HepG2 (cell line): ENCODE measurements at regions not wholly inside any gene's neighbourhood (a gene's known extent, or its start where the extent isn't known, plus 50 kb on each side); places are given as distances from the start of the nearest gene placed in this dataset.

Source experiments
- HOXA5 ChIP-seq: sonication (generic); formaldehyde crosslinking; IDR thresholded peaks from 2 replicates; pipeline ENCODE4 v1.4.0; 2020; ENCODE audit warnings: missing genetic modification reagents
- ZNF792 ChIP-seq: IDR thresholded peaks from 2 replicates; pipeline ENCODE4 v1.6.1; 2016
- TF ChIP-seq, protein P1 (sequence below): sonication (generic); formaldehyde crosslinking; IDR thresholded peaks from 2 replicates; pipeline ENCODE4 v1.5.0; 2020; ENCODE audit warnings: mild to moderate bottlenecking, missing genetic modification reagents, borderline replicate concordance
- TF ChIP-seq, protein P2 (sequence below): IDR thresholded peaks from 2 replicates; pipeline ENCODE4 v1.6.1; 2012; ENCODE audit warnings: inconsistent platforms

DNA sequence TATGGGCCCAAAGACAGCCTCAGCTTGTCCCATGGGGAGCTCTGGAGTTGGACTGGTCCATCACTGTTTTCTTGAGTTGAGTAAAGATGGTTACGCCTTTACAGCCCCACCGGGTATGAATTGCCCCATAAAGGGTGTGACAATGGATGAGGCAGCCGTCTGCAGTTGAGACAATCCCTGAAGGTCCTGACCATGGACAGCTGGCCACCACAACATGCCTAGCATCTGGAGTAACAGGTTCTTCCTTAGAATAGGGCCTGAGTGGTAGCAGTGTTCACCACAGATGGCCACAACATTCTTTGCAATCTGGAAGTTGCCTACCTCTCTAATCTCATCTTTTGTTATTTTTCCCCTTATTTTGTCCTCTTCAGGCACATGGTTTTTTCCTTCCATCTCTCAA lies 51.5 kb upstream of the HS3ST2 start:
- TF ChIP-seq, protein P1, sequence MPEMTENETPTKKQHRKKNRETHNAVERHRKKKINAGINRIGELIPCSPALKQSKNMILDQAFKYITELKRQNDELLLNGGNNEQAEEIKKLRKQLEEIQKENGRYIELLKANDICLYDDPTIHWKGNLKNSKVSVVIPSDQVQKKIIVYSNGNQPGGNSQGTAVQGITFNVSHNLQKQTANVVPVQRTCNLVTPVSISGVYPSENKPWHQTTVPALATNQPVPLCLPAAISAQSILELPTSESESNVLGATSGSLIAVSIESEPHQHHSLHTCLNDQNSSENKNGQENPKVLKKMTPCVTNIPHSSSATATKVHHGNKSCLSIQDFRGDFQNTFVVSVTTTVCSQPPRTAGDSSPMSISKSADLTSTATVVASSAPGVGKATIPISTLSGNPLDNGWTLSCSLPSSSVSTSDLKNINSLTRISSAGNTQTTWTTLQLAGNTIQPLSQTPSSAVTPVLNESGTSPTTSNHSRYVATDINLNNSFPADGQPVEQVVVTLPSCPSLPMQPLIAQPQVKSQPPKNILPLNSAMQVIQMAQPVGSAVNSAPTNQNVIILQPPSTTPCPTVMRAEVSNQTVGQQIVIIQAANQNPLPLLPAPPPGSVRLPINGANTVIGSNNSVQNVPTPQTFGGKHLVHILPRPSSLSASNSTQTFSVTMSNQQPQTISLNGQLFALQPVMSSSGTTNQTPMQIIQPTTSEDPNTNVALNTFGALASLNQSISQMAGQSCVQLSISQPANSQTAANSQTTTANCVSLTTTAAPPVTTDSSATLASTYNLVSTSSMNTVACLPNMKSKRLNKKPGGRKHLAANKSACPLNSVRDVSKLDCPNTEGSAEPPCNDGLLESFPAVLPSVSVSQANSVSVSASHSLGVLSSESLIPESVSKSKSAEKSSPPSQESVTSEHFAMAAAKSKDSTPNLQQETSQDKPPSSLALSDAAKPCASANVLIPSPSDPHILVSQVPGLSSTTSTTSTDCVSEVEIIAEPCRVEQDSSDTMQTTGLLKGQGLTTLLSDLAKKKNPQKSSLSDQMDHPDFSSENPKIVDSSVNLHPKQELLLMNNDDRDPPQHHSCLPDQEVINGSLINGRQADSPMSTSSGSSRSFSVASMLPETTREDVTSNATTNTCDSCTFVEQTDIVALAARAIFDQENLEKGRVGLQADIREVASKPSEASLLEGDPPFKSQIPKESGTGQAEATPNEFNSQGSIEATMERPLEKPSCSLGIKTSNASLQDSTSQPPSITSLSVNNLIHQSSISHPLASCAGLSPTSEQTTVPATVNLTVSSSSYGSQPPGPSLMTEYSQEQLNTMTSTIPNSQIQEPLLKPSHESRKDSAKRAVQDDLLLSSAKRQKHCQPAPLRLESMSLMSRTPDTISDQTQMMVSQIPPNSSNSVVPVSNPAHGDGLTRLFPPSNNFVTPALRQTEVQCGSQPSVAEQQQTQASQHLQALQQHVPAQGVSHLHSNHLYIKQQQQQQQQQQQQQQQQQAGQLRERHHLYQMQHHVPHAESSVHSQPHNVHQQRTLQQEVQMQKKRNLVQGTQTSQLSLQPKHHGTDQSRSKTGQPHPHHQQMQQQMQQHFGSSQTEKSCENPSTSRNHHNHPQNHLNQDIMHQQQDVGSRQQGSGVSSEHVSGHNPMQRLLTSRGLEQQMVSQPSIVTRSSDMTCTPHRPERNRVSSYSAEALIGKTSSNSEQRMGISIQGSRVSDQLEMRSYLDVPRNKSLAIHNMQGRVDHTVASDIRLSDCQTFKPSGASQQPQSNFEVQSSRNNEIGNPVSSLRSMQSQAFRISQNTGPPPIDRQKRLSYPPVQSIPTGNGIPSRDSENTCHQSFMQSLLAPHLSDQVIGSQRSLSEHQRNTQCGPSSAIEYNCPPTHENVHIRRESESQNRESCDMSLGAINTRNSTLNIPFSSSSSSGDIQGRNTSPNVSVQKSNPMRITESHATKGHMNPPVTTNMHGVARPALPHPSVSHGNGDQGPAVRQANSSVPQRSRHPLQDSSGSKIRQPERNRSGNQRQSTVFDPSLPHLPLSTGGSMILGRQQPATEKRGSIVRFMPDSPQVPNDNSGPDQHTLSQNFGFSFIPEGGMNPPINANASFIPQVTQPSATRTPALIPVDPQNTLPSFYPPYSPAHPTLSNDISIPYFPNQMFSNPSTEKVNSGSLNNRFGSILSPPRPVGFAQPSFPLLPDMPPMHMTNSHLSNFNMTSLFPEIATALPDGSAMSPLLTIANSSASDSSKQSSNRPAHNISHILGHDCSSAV: no peak
- TF ChIP-seq, protein P2, sequence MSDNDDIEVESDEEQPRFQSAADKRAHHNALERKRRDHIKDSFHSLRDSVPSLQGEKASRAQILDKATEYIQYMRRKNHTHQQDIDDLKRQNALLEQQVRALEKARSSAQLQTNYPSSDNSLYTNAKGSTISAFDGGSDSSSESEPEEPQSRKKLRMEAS: no peak
- TF ChIP-seq ZNF792 (CRISPR knock-in tag) (no peak), HOXA5 (CRISPR knock-in tag) (no peak)
